Astrocyte (in vitro differentiated cells and primary cell): ENCODE measurements at regions not wholly inside any gene's neighbourhood (a gene's known extent, or its start where the extent isn't known, plus 50 kb on each side); places are given as distances from the start of the nearest gene placed in this dataset.

Experiments
- EZH2 ChIP-seq: IDR thresholded peaks from 2 replicates; pipeline ENCODE4 v1.6.1; 2012; ENCODE audit warnings: mild to moderate bottlenecking, low read length, inconsistent platforms; ENCODE audit not compliant: insufficient read depth
- TF ChIP-seq, protein P1 (sequence below): IDR thresholded peaks from 2 replicates; pipeline ENCODE4 v1.5.1; 2011; ENCODE audit warnings: low read depth, mild to moderate bottlenecking, inconsistent platforms, low read length, moderate library complexity; ENCODE audit not compliant: insufficient read depth

DNA sequence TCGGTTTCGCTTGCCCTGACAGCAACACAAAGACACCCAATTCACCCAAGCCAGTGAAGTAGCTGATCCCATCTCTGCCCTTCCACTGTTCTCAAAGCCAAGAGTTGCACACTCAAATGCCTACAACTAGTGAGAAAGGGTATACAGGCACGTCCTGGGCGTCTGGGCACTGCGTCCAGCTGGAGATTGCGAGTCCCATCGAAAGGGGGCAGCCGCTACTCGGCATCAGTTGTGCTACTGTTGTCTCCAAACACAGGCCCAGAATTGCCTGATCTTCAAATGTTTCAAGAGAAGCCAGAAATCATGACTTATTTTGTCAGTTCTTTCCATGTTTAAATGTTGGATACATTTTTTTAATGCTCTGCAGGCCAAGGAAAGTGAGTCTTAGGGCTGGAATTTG is 487.8 kb downstream of the BCOR start:
- TF ChIP-seq, protein P1, sequence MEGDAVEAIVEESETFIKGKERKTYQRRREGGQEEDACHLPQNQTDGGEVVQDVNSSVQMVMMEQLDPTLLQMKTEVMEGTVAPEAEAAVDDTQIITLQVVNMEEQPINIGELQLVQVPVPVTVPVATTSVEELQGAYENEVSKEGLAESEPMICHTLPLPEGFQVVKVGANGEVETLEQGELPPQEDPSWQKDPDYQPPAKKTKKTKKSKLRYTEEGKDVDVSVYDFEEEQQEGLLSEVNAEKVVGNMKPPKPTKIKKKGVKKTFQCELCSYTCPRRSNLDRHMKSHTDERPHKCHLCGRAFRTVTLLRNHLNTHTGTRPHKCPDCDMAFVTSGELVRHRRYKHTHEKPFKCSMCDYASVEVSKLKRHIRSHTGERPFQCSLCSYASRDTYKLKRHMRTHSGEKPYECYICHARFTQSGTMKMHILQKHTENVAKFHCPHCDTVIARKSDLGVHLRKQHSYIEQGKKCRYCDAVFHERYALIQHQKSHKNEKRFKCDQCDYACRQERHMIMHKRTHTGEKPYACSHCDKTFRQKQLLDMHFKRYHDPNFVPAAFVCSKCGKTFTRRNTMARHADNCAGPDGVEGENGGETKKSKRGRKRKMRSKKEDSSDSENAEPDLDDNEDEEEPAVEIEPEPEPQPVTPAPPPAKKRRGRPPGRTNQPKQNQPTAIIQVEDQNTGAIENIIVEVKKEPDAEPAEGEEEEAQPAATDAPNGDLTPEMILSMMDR: no peak
- TF ChIP-seq EZH2: no peak
